BJ (cell line): ENCODE measurements at regions not wholly inside any gene's neighbourhood (a gene's known extent, or its start where the extent isn't known, plus 50 kb on each side); places are given as distances from the start of the nearest gene placed in this dataset.

Source experiments
- CTCF ChIA-PET: fragments of 350-600 bp; formaldehyde crosslinking; extraction: SDS; loops from one replicate; lab custom pipeline; 2021; ENCODE audit warnings: antibody characterized with exemption, inconsistent platforms; lab: Yijun Ruan, JAX
- POLR2A ChIA-PET: fragments of 300-600 bp; sonication (Branson Sonifier 250); formaldehyde crosslinking; extraction: SDS; loops from one replicate; lab custom pipeline; 2021; ENCODE audit warnings: antibody characterized with exemption; lab: Charles Lee
- DNase-seq: peaks from one replicate; pipeline ENCODE4 v3.0.0-alpha.2; 2011; ENCODE audit warnings: low read depth
- H3K27me3 ChIP-seq: 2 replicates; pipeline ENCODE4 v1.6.0; 2011; ENCODE audit warnings: low read length; ENCODE audit not compliant: control insufficient read depth, insufficient read depth
- H3K36me3 ChIP-seq: 2 replicates; pipeline ENCODE4 v1.5.1; 2011; ENCODE audit warnings: low read length; ENCODE audit not compliant: control insufficient read depth, insufficient read depth
- H3K4me3 ChIP-seq: 2 replicates; pipeline ENCODE4 v1.5.1; 2011; ENCODE audit warnings: low read depth, mild to moderate bottlenecking, control low read depth, low read length
- TF ChIP-seq, protein P1 (sequence below): IDR thresholded peaks from 2 replicates; pipeline ENCODE4 v1.5.1; 2011; ENCODE audit warnings: low read depth, mild to moderate bottlenecking, control low read depth, inconsistent platforms, low read length, moderate library complexity; ENCODE audit not compliant: insufficient read depth

DNA sequence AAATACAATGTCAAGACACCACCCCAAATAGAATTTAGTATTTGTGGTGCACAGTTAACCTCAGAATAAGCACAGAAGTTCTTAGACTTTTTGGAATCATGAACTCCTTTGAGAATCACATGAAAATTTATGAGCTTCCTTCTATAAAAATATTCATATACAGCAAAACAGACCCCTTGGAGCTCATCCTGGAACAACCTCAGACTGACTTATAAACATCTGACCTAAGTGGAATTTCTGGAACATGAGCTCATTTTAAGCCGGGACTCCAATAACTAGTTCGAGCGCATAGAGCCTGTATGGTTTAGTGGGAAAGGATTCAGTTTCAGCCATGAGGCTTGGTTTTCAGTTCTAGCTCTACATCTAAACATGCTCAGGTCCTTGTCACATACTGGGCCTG is 192.3 kb downstream of the DEPDC1B start:
- H3K4me3 ChIP-seq: no peak overlapping the region
- no peaks in the 10 kb centered on the region for H3K27me3 ChIP-seq
- ChIA-PET CTCF (no interaction called here), POLR2A (no interaction called here)
- H3K36me3 ChIP-seq: no peaks in the 10 kb centered on the region
- TF ChIP-seq, protein P1, sequence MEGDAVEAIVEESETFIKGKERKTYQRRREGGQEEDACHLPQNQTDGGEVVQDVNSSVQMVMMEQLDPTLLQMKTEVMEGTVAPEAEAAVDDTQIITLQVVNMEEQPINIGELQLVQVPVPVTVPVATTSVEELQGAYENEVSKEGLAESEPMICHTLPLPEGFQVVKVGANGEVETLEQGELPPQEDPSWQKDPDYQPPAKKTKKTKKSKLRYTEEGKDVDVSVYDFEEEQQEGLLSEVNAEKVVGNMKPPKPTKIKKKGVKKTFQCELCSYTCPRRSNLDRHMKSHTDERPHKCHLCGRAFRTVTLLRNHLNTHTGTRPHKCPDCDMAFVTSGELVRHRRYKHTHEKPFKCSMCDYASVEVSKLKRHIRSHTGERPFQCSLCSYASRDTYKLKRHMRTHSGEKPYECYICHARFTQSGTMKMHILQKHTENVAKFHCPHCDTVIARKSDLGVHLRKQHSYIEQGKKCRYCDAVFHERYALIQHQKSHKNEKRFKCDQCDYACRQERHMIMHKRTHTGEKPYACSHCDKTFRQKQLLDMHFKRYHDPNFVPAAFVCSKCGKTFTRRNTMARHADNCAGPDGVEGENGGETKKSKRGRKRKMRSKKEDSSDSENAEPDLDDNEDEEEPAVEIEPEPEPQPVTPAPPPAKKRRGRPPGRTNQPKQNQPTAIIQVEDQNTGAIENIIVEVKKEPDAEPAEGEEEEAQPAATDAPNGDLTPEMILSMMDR: no peak
- no peak for DNase-seq

DNA sequence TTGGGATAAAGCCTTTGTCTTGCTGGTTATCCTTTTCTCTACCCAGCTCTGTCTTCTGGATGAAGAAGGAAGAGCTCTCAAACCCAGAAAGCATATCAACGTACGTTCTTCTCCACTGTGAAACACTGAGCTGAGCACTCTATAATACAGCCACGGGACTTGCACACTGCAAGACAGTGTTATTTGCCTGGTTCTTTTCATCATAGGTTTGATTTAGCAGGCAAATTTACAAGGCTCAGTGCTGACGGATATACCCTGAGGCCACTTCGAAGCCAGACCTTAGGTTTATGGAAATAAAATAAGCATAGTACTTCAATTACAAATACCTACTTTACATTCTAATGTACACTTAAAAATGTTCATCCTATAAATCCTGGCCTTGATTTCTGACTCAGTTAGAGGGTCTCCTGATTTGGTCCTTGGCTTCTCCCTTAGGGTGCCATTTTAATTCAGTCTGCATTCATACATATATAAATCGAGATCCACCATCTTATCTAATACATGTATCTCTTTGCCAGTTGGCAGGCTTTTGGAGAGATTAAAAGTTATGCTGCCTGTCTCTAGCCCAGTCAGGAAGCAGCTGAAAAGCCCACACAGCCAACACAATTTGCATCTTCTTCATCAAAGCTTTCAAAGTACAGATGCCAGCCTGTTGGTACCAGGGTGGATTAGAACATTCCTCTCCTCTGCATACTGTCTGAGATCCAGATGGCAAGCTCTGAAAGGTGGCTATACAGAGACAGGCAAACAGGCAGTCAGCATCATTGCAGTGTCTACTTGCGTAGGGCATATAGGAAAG is 194.4 kb downstream of the DEPDC1B start:
- Histone ChIP-seq H3K36me3 (no peaks in the 10 kb centered on the region), H3K27me3 (no peaks in the 10 kb centered on the region), H3K4me3 (no peak overlapping the region)
- DNase-seq: no peak
- POLR2A ChIA-PET: no interaction called here
- TF ChIP-seq, protein P1: no peak
- CTCF ChIA-PET: no interaction called here

DNA sequence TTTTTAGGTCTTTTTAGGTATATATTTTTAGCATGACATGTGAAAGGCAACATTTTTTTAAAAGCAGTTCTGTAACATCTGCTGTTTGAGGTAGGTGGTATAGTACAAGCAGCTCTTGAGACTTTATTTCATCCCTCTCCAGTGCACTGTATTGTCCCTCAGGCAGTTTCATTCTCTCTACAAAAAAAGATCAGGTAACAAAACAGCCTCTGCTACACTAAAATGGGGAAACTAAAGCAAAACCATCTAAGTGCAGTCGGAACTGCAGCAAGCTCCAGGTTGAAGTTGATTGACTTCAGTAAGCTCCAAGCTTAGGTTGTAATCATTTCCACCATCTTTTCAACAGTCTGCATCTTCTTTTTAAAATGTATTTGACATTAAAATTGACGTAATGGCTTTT is 195.6 kb downstream of the DEPDC1B start:
- POLR2A ChIA-PET: no interaction called here
- Histone ChIP-seq H3K4me3 (no peak overlapping the region), H3K36me3 (no peaks in the 10 kb centered on the region), H3K27me3 (no peaks in the 10 kb centered on the region)
- no peak for DNase-seq
- TF ChIP-seq, protein P1: no peak
- CTCF ChIA-PET: interaction anchor here (0.6 kb wide), 1 partner anchor 832 kb away, joined by 6 read pairs; no protein-coding TSS in a partner anchor

DNA sequence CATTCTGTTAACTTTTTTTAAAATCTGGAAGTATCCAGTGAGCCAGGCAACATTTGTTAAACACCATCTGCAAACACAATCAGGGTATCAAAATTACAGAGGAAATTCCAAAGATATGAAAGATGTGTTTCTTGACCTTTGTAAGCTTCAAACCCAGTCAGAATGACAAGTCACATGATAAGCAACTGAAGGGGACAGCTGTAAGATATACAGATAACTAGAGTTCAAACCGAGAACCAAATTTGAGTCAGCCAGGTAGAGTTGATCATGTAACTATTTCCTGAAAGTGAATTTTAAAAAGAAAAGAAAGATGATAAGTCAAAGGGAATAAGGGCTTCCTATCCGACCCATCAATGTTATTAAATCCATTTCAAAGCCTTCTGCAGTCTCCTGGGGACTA is 196.2 kb downstream of the DEPDC1B start:
- ChIA-PET CTCF (interaction anchor here (0.6 kb wide), 1 partner anchor 831 kb away, joined by 6 read pairs; no protein-coding TSS in a partner anchor), POLR2A (no interaction called here)
- Histone ChIP-seq H3K27me3 (no peaks in the 10 kb centered on the region), H3K4me3 (no peak overlapping the region), H3K36me3 (no peaks in the 10 kb centered on the region)
- DNase-seq: no peak
- TF ChIP-seq, protein P1: no peak

DNA sequence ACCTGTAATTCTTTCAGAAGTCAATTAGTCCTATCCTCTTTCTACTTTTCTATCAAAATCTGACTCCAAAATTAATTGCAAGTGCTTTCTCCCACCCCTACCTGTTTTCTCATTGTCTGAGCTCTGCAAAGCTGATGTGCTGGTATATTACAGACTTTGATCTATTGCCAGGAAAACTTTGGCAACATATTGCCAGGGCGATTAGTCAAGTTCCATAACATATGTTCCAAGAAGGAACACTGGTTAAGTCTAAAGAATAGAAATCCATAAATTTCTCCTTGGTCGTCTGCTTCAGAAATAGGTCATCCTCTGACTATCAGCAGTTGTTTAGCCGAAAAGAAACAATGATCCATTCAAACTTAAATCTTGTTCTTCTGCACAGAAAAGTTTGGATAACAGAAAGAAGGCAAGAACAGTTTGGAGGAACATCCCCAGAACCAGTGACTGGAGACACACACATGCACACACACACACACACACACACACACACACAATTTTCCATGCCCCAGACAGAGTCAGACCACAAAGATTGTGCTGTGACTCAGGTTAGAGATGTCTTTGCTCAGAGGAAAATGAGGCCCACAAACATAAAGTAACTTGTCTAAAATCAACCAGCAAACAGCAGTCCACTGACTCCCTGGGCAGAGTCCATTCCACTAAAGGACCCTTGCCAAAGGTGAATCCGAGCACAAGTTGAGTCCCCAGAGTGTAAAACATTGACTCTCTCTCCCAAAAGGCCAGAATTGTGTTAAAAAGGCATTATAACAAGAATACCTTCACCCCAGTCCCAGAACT is 202.1 kb downstream of the DEPDC1B start:
- TF ChIP-seq, protein P1: no peak
- no peak overlapping the region for H3K4me3 ChIP-seq
- ChIA-PET CTCF (no interaction called here), POLR2A (no interaction called here)
- DNase-seq: no peak
- no peaks in the 10 kb centered on the region for H3K27me3 ChIP-seq
- no peaks in the 10 kb centered on the region for H3K36me3 ChIP-seq
